ENCODE measurements at regions not wholly inside any gene's neighbourhood (a gene's known extent, or its start where the extent isn't known, plus 50 kb on each side); places are given as distances from the start of the nearest gene placed in this dataset.

GRCh38 chr12:42791399-42791798, 201.9 kb upstream of the PRICKLE1 start:
- TF ChIP-seq POLR2A (IDR thresholded peaks at IDR 0.05) (no peak), CTCF (IDR thresholded peaks at IDR 0.05 in 4 of 5, conservative IDR thresholded peaks at IDR 0.05 in 1 of 5) (no peak)
